Heart right ventricle (tissue), 16 donors: ENCODE measurements at regions not wholly inside any gene's neighbourhood (a gene's known extent, or its start where the extent isn't known, plus 50 kb on each side); places are given as distances from the start of the nearest gene placed in this dataset.

Source experiments
- ATAC-seq, 8 donors: fragments of 200-7000 bp; cut with Tn5 transposase; one replicate each; pipeline ENCODE4 v1.9.1; 2020; ENCODE audit warnings: mild to moderate bottlenecking in 8 of 8, moderate library complexity in 8 of 8, moderate number of reproducible peaks in 1 of 8
- DNase-seq, 2 donors: peaks; one replicate each; pipeline ENCODE4 v3.0.0-alpha.2; 2020
- H3K27ac ChIP-seq, 10 donors: fragments of 200-600 bp; sonication (generic) in 2 of 10; one replicate each; pipeline versions ENCODE4 v1.5.0 to v1.8.0; 2020 to 2022; ENCODE audit warnings: mild to moderate bottlenecking in 3 of 10
- H3K27me3 ChIP-seq, 7 donors: fragments of 200-600 bp; one replicate each; pipeline ENCODE4 v1.8.0; 2021 to 2022; ENCODE audit warnings: mild to moderate bottlenecking in 2 of 7
- H3K36me3 ChIP-seq, 9 donors: fragments of 200-600 bp; sonication (generic) in 1 of 9; one replicate each; pipeline versions ENCODE4 v1.5.0 to v1.8.0; 2020 to 2022; ENCODE audit warnings: mild to moderate bottlenecking in 2 of 9
- H3K4me1 ChIP-seq, 9 donors: fragments of 200-600 bp; sonication (generic) in 1 of 9; one replicate each; pipeline versions ENCODE4 v1.5.0 to v1.8.0; 2020 to 2022; ENCODE audit warnings: mild to moderate bottlenecking in 4 of 9
- H3K4me3 ChIP-seq, 10 donors: fragments of 200-600 bp; sonication (generic) in 2 of 10; one replicate each; pipeline versions ENCODE4 v1.5.0 to v1.8.0; 2020 to 2022; ENCODE audit warnings: mild to moderate bottlenecking in 7 of 10, moderate library complexity in 2 of 10
- H3K9me3 ChIP-seq, 11 donors: fragments of 200-600 bp in 10 of 11; sonication (generic) in 2 of 11; one replicate each; pipeline versions ENCODE4 v1.5.0 to v1.8.0; 2013 to 2022; ENCODE audit warnings: mild to moderate bottlenecking in 2 of 11, control low read depth in 1 of 11, moderate library complexity in 1 of 11
- WGBS, 2 donors: extraction: QIAGEN DNeasy Blood & Tissue Kit; methylation state at CpG; one replicate each; pipeline ENCODE4 v1.1.7; 2013; ENCODE audit warnings: inconsistent platforms in 1 of 2; 5-methylcytosine and 5-hydroxymethylcytosine counted together
- intact Hi-C, 10 donors: fragments of 100-400 bp; cut with DNase I; formaldehyde crosslinking; loops; one replicate each; pipeline versions ENCODE4 v1.11.1 to v1.14.2; 2022
- TF ChIP-seq, protein P1 (sequence below), 9 donors: fragments of 200-600 bp; sonication (generic) in 2 of 9; IDR thresholded peaks; one replicate each; pipeline versions ENCODE4 v1.5.0 to v1.8.0; 2021 to 2022; ENCODE audit warnings: antibody characterized with exemption in 9 of 9, mild to moderate bottlenecking in 5 of 9, moderate library complexity in 1 of 9
- donor health status: Arrhythmogenic right ventricular cardiomyopathy.
- donor health status: ischemic (EF 13 %, LVEDD 7.1; RV severe dilation, severe dysfunction).
- donor health status: healthy with polysubstance abuse.
- donor health status: DM: no; HTN: yes; CAD: no.
- donor health status: DM: no; HTN: no; CAD: no.
- donor health status: ischemic (EF 25% LVEDD 6.9; RV normal size, moderate dysfunction).
- donor health status: ischemic (EF 25% LVEDD 5.7; RV mildly dilated, moderate dysfunction).
- donor health status: healthy.
- donor health status: DM: yes; HTN: yes; CAD: no.
- donor health status: Ischemic cardiomyopathy.
- donor health status: ischemic (EF 35%, LVEDD 5.7; RV mildly dilated, moderate dysfunction).
- donor health status: nonischemic (EF 11% LVEDD 7.7; RV severe dilation, severe dysfunction).
- donor health status: DM: yes; HTN: yes; CAD: no.
- donor health status: PGD.
- donor health status: ischemic (EF 29% LVEDD 5.4; RV normal size, mild dysfunction).
- donor health status: nonischemic (EF 23%, LVEDD 6.1; RV moderate dilation, normal function).

DNA sequence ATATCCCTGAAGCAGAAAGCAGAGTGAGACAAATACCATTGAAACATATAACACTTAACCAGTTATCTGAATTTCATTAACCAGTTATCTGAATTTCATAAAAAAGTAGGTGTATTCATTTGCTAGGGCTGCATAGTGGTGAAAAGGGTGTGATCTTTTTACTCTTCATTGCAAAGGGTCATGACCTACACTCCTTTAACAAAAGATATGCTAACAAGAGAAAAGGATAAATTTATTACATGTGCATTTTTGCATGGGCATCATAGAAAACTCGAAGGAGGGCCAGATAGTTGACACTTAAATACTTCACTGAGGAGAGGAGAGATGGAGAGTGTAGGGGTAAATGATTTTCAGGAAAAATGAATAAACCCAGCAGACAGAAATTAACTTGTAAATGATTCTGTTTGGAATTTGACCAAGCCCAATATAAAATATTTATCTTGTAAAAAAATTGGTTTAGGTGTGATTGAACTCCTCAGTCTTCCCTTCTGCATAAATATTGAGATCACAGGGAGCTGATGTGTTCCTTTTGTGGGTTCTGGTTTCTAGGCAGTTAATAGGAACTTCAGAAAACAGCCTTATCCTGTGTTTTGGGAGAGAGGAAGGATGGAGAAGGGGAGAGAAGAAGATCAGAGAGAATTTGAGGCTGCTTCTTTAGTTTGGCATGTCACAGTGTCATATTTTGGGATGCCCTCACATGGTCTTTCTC, 372.5 kb upstream of the SYT4 start:
- WGBS, 2 donors, result 55 to 68% methylated on average over 1 of the region's 1 CpG
- no peak for DNase-seq
- TF ChIP-seq, protein P1, sequence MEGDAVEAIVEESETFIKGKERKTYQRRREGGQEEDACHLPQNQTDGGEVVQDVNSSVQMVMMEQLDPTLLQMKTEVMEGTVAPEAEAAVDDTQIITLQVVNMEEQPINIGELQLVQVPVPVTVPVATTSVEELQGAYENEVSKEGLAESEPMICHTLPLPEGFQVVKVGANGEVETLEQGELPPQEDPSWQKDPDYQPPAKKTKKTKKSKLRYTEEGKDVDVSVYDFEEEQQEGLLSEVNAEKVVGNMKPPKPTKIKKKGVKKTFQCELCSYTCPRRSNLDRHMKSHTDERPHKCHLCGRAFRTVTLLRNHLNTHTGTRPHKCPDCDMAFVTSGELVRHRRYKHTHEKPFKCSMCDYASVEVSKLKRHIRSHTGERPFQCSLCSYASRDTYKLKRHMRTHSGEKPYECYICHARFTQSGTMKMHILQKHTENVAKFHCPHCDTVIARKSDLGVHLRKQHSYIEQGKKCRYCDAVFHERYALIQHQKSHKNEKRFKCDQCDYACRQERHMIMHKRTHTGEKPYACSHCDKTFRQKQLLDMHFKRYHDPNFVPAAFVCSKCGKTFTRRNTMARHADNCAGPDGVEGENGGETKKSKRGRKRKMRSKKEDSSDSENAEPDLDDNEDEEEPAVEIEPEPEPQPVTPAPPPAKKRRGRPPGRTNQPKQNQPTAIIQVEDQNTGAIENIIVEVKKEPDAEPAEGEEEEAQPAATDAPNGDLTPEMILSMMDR (IDR thresholded peaks at IDR 0.05), result no peak

DNA sequence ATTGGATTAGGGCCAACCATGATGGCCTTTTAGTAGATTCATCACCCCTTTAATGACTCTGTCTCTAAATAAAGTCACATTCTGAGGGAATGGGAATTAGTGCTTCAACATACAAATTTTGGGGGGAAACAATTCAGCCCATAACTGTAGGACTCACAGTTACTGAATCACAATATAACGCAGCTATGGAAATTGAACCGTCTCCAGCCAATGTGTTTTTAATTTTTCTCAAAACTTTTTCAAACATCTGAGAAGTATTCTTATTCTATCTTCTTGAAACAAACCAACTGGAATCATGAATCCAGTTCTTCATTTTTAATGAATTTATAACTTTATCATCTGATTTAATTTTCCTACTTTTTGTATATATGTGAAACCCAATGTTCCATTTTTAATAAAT, 373.1 kb upstream of the SYT4 start:
- ATAC-seq, result no peak

More for the DNA sequence above, 372.5 kb upstream of the SYT4 start:
- Histone ChIP-seq H3K4me1 (no peaks in the 10 kb centered on the region), H3K9me3 (peaks cover 0 to 16% (median 0%) of the 10 kb centered on the region in 11 donors), H3K36me3 (no peaks in the 10 kb centered on the region), H3K27me3 (no peaks in the 10 kb centered on the region), H3K4me3 (no peak overlapping the region), H3K27ac (no peak overlapping the region)
- ATAC-seq, result no peak
- intact Hi-C loops, result no loop called here

DNA sequence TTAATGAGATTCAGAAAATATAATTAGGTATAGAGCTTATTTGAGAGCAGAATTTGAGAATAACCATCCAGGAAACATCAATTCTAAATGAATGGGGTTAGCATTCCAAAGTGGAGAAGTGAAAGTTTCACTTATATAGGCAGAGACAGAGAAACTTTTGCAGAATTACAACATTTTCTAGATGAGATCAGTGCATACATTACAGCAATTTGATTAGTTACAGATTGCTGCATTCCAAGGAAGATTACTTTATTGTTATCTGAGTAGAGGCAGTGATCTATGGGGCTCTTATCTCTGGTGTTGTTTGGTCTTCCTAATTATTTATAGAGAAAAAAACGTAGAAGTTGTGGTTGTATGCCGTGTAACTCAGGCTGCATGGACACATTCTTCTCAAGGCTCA, 373.8 kb upstream of the SYT4 start:
- H3K36me3 ChIP-seq, result no peaks in the 10 kb centered on the region
- DNase-seq, result no peak
- no peaks in the 10 kb centered on the region for H3K4me1 ChIP-seq
- intact Hi-C loops, result no loop called here
- H3K27me3 ChIP-seq, result no peaks in the 10 kb centered on the region
- TF ChIP-seq, protein P1 (IDR thresholded peaks at IDR 0.05), result no peak
- no peak overlapping the region for H3K27ac ChIP-seq
- 38 to 54% methylated on average over 2 of the region's 2 CpGs for WGBS, 2 donors
- ATAC-seq, result no peak
- no peak overlapping the region for H3K4me3 ChIP-seq
- peaks cover 0 to 17% (median 0%) of the 10 kb centered on the region in 11 donors for H3K9me3 ChIP-seq

More for the DNA sequence above, 373.1 kb upstream of the SYT4 start:
- 17 to 84% methylated on average over 2 of the region's 2 CpGs for WGBS, 2 donors
- no peak overlapping the region for H3K4me3 ChIP-seq
- no peak for DNase-seq
- peaks cover 0 to 17% (median 0%) of the 10 kb centered on the region in 11 donors for H3K9me3 ChIP-seq
- no peaks in the 10 kb centered on the region for H3K36me3 ChIP-seq
- H3K27ac ChIP-seq, result no peak overlapping the region
- H3K4me1 ChIP-seq, result no peaks in the 10 kb centered on the region
- TF ChIP-seq, protein P1 (IDR thresholded peaks at IDR 0.05), result no peak
- H3K27me3 ChIP-seq, result no peaks in the 10 kb centered on the region
- intact Hi-C loops, result no loop called here

DNA sequence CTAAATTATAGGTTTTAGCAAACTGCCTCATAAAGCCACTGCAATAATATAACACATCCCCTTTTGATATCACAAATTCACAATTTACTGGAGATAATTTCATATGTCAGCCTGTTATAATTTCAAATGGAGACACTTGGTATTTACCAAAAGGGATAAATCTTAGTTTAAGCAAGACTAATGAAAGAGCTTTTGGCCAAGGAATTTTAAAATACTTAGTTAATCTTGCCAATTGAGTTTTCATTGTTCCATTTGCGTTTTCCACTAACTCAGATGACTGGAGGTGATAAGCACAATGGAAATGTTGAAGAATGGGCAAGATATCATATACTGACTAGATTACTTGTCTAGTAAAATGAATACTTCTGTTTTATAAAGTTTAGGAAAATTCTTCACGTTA, 379.3 kb upstream of the SYT4 start:
- Histone ChIP-seq H3K27me3 (no peaks in the 10 kb centered on the region), H3K36me3 (no peaks in the 10 kb centered on the region), H3K9me3 (peaks cover 0 to 17% (median 0%) of the 10 kb centered on the region in 11 donors), H3K4me3 (no peak overlapping the region), H3K27ac (no peak overlapping the region), H3K4me1 (no peaks in the 10 kb centered on the region)
- TF ChIP-seq, protein P1 (IDR thresholded peaks at IDR 0.05), result no peak
- intact Hi-C loops, result no loop called here
- ATAC-seq (no peak), DNase-seq (no peak)
- WGBS, 2 donors, result 76 to 81% methylated on average over 2 of the region's 2 CpGs
